ENCODE measurements at regions not wholly inside any gene's neighbourhood (a gene's known extent, or its start where the extent isn't known, plus 50 kb on each side); places are given as distances from the start of the nearest gene placed in this dataset.
A peak's percentile ranks its signal among the peaks of the same experiment; 100 is the strongest.

DNA sequence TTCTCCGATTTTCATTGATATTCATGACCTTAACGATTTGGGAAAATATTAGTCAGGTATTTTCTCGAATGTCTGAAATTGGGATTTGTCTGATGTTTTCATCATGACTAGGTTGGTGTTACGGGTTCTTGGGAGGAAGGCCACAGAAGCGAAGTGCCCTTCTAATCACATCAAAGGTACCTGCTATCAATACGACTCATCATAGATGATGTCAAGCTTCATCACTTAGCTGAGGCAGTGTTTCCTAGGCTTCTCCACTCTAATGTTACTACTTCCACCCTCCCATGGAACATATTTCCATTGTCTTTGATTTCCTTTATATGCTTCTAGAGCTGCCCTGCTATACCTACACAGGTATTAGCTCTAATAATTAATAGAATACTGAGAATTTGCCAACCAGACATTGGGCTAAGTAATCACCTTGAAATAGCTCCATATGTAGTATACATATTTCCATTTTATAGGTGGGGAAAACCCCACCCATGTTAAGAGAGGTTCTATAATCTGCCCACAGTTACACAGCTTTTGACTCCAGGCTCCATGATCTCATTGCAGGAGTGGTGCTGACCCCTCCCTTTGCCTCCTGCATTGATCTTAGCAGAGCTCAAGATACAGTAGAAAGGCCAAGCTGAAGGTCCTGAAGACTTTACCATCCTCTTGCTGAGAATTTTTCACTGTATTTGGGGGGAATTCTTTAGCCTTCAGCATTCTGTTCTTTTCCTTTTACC lies 238.6 kb upstream of the ADAMTSL1 start:
- DNase-seq = no peak

DNA sequence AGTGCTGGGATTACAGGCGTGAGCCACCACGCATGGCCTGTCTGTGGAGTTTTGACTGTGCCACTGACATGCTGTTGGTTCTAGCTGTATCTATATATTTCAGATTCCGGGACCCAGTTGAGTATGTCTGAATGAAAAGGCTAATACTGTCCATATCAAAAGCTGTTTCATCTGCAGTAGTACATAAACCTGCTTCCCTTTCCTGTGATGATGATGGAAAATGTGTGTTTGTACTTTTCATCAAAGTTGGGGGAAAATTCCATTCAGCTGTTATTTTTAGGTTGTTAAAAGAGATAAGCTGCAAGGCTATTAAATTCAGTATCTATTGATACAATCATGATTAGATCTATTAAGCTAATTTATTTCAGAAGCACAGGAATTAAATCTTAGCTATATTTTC lies 237.6 kb upstream of the ADAMTSL1 start:
- no peak for DNase-seq

DNA sequence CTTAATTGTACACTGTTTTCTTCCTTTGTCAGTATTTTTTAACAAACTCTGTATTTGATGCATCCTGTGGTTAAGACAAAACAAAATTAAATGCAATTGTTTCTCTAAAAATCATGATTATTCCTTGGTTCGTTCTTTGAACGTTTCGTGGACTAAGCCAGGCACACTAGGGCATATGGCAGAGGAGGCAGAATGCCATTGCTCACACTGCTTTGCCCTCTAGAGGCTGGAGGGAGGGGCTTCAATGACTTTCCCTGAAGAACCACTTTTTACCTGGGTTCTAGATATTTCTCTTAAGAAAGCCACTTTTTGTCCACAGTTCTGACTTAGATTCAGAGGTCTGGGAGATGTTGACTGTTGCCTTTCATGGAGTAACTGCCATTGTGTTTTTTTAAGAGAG lies 236.2 kb upstream of the ADAMTSL1 start:
- no peak for DNase-seq

DNA sequence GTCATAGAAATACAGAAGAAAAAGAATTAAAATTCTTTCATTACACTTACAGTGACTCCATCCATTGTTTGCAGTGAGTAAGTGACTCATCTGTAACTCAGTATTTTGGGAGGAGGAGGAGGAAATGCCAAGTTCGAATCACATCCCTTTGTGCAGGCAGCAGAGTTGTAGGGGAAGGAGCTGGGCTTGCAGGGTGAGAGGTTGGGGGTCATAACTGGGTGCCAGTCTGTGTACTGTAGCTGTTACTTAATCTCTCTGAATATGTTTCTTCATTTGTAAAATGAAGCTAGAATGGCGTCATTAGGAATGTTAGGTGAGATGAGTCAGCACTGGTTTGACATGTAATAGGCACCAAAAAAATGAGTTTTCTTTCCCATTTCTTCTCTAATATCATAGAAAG lies 235.7 kb upstream of the ADAMTSL1 start:
- DNase-seq = no peak

DNA sequence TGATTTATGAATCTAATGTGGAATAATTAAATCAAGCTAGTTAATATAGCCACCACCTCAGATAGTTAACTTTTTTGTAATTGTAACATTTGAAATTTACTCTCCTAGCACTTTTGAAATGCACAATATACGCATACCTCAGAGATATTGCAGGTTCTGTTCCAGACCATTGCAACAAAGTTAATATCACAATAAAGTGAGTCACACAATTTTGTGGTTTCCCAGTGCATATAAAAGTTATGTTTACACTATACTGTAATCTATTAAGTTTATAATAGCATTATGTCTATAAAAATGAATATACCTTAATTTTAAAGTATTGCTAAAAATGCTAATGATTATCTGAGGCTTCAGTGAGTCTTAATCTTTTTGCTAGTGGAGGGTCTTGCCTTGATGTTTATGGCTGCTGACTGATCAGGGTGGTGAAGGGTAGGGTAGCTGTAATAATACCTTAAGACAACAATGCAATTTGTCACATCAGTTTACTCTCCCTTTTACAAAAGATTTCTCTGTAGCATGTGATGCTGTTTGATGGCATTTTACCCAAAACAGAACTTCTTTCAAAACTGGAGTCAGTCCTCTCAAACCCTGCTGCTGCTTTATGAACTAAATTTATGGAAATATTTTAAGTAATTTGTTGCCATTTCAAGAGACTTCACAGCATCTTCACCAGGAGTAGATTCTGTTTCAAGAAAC lies 235.1 kb upstream of the ADAMTSL1 start:
- DNase-seq = no peak

DNA sequence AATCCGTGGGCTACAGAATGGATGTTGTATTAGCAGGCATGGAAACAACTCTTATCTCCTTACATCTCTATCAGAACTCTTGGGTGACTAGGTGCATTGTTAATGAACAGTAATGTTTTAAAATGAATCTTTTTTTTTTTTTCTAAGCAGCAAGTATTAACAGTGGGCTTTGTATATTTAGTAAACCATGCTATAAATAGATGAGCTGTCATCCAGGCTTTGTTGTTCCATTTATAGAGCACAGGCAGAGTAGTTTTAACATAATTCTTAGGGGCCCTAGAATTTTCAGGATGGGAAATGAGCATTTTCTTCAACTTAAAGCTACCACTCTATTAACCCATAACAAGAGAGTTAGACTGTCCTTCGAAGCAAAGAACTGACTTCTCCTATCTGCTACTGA lies 233.7 kb upstream of the ADAMTSL1 start:
- no peak for DNase-seq

DNA sequence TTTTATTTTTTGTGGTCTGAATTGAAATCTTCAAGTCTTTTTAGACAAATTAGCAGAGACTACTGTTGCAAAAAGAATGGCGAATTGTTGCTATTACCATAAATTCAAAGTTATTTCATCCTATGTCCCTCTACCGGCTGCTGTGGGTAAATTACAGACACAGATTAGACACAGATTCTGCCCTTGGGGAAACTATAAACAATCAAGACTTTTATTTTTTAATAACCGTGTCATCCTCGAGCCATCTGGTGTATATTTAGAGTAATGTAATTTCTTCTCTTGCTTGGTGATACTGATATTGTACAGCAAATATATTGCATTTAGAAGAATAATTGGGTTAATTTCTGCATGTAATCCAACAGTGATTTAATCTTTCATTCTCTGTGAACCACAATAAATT lies 228.0 kb upstream of the ADAMTSL1 start:
- DNase-seq = no peak

DNA sequence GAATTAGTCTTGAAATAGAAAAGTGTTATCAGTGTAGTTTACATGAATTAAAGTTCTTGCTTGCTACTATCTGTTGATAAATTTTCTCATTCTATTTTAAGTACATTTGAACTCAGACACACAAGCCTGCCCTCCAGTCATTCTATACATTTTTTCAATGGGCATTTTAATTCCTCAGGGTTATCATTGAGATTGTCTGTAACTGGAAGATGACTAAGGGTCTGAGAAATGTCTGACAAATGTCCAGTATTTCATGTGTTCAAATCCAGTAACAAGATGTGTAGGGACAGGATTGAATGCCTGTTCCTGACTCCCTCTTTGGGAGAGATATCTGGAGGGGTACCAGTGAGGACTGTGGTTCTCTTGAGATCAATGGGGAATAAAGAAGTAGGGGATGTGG lies 223.9 kb upstream of the ADAMTSL1 start:
- no peak for DNase-seq

DNA sequence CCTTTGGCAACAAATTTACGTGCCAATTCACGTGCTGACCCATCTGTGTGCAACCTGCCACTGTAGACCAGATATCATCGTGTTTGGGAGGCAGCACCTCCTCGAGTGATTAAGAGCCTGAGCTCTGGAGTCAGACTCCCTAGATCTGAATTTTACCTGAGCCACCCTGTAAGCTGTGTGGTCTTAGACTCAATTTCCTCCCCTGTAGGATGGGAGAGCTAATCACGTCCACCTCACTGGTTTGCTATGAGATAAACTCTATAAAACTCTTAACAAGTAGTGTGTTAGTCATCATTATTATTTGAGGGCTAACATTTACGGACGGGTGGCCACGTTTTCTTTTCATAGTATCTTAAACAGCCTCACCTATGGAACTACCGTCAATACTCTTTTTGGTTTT lies 220.0 kb upstream of the ADAMTSL1 start:
- DNase-seq = no peak

DNA sequence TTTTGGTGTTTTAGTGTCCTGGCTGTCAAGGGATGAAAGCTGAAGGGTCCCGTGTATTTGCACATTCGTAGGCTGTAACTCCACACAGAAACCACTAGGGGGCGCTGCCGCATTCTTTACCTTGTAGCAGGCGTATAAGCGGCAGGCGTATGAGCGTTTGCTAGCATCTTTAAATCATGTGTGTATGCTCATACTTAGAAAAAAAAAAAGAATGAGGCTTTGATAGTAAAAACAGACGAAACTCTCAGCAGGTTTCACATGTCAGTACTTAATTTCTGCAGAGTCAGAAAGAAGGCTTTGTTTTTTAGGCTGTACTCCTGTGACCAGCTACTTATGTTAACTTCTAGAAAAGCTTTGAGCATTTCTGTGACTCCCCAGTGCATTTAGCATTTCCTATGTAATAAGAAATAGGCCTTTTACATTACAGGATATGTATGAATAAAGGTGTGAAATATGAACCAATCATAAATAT lies 218.8 kb upstream of the ADAMTSL1 start:
- DNase-seq = peak; percentile 63 to 73

DNA sequence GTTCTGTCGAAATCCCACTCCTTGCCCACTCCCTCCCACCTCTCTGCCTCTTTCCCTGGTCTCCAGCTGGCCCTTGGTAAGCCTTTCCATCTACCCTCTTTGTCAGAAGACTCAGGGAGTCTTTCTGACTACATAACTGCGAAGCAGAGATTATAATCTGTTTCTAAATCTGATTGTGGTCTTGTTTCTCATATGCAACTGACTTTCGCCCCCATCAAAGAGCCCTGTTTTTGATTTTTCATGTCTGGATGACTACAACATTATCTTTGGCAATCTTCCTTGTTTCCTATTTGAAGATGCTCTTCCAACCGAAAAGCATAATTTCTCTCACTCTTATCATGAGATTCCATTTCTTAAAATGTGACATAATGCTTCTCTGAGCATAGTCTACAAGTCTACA lies 218.2 kb upstream of the ADAMTSL1 start:
- DNase-seq = no peak

DNA sequence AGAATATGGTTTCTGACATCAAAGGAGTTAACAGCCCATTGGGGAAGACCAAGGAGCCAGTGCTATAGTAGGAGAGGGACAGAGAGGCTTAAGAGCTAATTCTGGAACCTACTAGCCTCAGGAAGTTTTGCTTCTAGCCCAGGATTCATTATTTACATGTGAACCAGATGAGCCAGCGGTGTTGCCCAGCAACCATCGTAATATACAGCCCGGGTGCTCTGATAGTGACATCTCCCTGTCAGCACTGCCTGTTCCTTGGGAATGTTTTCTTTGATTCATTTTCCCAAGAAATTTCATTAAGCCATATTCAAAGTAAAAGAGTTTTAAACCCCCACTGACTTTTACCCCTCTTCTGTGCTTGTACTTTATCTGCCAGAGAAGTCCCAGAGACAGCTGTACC lies 217.4 kb upstream of the ADAMTSL1 start:
- no peak for DNase-seq

DNA sequence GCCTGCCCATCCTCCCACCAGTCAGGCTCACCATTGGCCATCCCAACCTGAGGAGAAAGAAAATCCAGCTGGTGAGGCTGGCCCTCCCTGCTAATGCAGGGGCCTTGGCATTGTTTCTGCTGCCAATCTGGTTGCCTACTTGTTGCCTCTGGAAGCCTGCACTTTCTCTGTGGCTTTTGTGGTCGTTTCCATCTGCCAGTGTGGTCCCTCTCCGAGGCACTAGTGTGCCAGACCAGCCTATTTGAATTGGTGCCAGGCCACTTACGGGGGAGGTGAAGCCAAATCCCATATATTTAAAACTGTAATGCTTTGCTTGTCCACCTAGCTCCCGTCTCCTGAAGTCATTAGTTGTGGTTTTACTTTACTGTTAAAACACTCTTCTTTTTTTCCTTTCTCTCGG lies 213.4 kb upstream of the ADAMTSL1 start:
- DNase-seq = no peak

DNA sequence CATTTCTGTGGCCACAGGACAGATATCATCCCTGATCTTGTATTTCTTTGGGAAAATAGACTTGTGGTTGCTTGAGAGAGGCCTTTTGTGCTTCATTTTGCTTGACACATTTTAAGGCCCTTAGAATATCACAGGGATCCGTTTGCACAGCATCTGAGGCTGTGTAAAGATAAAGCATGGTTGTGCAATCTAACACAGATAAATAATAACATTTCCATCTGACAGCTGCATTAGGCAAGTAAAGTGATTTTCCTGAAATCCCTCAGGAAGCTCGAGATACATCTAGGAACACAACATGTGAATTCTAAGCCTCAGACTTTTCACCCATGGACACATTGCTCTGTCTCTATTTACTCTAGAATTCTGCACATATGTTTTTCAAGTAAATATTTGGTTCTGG lies 212.8 kb upstream of the ADAMTSL1 start:
- DNase-seq = no peak

DNA sequence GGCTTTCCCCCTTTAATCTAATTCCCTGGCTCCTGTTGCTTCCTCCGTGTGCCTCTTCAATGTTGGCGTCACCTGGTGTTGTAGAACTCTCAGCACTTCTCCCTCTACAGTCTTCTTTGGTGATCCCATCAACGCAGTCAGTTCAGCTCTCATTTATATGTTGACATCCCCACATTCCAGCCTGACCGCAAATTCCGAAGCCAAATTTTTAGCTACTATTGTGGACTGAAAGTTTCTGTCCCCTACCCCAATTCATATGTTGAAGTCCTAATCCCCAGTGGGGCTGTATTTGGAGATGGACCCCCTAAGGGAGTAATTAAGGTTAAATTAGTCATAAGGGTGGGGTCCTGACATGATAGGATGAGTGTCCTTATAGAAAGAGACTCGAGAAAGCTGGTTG lies 210.6 kb upstream of the ADAMTSL1 start:
- no peak for DNase-seq

DNA sequence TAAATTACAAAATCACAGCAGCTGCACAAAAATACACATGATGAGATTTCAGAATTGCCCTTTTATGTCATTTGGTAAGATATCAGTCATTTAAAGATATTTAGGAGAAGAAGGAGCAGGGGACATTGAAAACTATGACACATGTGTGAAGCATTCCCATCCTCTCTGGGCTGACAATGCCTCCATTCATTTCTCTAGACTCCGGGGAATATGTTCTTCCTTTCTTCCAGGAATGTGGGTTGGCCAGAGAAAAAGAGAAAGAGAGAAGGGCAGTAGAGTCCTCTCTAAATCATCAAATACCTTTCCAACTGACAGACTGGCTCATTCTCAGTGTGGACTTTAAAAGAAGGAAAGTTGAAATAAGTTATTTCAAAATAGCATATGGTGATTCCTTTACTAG lies 205.6 kb upstream of the ADAMTSL1 start:
- DNase-seq = no peak

DNA sequence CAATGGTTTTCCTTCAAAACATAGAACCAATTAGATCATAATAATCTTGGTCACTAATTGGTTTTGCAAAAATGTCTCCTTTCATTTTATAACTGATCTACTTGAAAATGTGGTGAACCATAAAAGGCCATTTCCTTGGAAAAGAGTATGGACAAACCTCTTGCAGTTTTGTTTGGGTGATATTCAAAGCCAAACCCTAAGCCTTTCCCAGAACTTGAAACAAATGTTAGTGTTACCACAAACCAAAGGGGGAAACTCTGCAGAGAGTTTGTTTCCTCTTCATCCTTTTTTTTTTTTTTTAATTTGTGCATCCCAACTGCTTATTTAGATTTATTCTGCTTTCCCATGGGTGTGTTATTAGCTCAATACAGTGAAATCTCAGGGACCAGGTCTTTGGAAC lies 204.4 kb upstream of the ADAMTSL1 start:
- no peak for DNase-seq

DNA sequence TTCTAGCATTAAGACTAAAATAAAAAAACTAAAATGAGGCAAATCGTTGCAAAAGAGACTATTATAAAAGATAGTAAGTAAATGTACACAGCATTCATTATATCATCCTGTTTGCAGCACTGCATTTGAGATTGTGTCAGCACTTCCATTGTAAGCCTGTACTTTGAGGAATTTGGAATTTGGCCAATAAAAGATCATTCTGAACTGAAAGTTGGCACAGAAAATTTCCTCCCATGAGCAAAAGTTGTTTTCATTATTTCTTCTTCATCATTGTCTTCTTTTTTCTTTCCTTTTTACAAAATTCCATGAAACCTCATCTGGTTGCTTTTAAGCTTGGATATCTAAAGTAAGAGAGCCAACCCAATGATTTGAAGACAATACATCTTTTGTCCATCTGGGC lies 199.3 kb upstream of the ADAMTSL1 start:
- no peak for DNase-seq

DNA sequence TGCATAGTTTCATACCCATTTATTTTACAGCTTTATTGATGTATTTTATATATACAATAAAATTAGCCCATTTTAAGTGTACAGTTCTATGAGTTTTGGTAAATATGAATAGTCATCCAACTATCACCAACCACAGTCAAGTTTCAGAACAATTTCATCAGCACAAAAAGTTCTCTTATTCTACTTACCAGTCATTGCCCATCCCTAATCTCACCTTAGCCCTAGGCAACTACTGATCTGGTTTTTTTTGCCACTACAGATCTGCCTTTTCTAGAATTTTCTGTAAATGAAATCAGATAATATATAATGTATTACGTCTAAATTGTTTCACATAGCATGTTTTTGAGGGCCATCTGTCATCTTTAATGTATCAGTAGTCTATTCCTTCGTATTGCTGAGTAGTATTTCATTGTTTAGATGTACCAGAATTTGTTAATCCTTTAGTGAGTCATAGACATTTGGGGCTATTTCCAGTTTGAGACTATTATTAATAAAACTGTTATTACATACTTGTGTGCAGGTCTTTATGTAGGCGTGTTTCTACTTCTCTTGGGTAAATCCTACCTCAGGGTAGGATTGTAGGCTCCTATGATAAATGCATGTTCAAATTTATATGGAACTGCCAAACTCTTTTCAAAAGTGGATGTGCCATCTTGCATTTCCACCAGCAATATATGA lies 198.5 kb upstream of the ADAMTSL1 start:
- no peak for DNase-seq

DNA sequence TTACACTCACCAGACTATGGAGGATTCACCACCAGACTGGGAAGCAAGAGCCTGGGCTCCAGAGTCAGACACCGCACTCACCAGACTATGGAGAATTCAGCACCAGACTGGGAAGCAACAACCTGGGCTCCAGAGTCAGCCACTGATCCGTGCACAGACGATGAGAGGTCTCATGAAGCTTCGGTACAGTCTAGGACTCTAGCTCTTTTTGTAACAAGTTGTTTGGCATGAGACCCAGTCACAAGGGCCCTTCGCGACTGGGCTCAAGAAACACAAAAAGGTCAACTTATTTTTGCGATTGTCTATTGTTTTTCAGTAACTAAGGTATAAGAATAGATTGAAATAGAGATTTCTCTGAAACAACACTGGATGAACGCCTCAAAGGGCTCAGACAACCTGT lies 192.7 kb upstream of the ADAMTSL1 start:
- no peak for DNase-seq

DNA sequence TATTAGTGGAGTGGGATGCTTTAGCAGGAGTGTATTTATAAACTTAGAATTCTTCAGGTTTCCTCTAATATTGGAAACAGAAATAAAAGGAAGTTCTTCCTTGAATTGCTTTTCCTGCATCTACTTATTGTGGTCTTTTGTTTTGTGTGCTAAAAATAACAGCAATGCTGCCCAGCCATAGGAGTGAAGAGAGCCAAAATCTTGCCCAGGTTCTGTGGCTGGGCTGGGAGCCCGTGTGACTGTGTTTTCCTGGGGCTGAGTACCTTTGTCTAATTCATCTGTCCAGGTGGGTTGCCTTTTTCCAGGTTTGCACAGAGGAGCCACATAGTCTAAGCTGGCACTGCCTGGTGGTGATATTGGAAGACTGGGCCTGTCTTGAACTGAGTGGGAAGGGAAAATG lies 179.7 kb upstream of the ADAMTSL1 start:
- DNase-seq = no peak

DNA sequence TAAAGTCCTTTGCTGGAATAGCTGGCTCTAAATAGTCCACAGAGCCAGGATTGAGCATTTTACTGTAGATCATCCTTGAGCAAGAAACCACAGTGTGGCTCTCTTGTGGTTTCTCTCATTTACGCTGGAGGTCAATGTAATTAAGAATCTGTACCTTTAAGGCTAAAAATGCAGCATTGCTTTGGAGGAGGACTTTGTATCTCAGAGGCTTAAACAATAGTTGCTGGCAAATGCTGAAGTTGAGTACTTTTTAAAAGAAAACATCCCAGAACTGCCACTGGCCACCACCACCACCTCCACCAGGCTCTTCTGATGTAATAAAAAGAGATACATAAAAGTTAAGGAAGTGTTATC lies 177.3 kb upstream of the ADAMTSL1 start:
- no peak for DNase-seq

DNA sequence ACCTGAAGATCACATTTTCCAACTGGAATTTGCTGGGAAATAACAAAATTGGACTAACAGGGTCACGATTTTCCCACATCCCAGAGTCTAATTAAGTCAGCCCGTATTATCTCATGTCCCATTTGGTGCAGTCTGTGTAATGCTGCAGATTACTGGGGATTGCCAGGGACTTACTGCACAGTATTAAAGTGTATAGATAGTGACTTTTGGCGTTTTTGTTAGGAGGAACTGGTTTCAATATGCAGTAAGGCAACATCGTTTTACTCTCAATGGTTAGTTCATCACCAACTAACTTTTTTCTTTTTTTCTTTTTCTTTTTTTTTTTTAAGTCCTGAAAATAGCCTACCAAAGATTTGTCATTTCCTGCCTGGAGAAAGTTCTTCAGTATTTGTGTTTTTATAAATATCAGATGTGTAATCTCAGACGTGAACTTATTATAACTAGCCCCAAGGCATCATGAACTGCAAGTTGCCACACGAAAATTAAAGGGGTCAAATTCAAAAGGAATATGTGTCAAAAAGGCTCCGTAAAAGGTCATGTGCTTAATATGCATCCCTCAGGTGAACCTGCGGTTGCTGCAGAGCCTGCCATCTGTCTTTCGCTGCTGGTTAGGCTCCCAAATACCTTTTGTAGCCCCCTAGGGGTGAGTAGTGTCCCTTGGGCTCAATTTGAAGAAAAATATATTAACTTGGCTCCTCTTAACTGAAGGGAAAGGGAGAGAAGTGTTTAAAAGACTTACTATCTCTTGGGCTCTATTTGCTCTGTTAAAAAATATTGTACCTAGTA lies 176.7 kb upstream of the ADAMTSL1 start:
- DNase-seq = no peak

DNA sequence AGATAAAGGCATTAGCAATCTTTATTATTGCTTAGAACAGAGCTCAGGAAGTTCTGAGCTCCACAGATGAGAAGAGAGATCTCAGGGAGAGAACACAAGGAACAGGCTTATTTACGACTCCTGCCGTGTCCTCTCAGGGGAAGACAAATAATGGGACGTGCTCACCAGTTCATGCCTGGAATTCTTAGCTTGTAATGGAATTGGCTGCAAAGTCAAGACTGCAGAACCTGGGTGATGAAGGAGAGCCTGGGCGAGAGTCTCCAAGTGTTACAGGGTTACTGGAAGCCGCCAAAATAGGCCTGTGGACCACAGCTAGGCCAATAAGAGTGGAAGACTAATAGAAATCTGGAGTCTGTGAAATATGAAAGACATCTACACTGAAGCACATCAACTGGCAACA lies 174.5 kb upstream of the ADAMTSL1 start:
- DNase-seq = no peak
